Endothelial cell of umbilical vein (primary cell): ENCODE measurements at regions not wholly inside any gene's neighbourhood (a gene's known extent, or its start where the extent isn't known, plus 50 kb on each side); places are given as distances from the start of the nearest gene placed in this dataset.

Experiments
- BruUV-seq: library from RNA; stranded (reverse); fragments of 400-500 nt; replicated peaks from 2 replicates; lab custom pipeline; 2021; lab: Mats Ljungman, UMichigan
- CTCF ChIA-PET: fragments of 300-600, 350-600 bp; sonication (Branson Sonifier 250); formaldehyde crosslinking; loops from one replicate; lab custom pipeline; 2021; ENCODE audit warnings: antibody characterized with exemption, inconsistent platforms; lab: Charles Lee
- POLR2A ChIA-PET: fragments of 300-600, 350-600 bp; sonication (Branson Sonifier 250); formaldehyde crosslinking; loops from one replicate; lab custom pipeline; 2021; ENCODE audit warnings: antibody characterized with exemption, inconsistent platforms; lab: Charles Lee
- DNase-seq: peaks from one replicate; pipeline ENCODE4 v3.0.0-alpha.2; 2011; ENCODE audit warnings: low read depth, low spot score
- FAIRE-seq: peaks from 2 replicates; lab custom pipeline; 2011; peaks lifted over from hg19 to GRCh38; lab: Jason Lieb, UNC
- H2AFZ ChIP-seq: 2 replicates; pipeline ENCODE4 v1.6.0; 2012; ENCODE audit warnings: low read depth, low read length, control low read depth, inconsistent platforms
- H3K27ac ChIP-seq: 2 replicates; pipeline ENCODE4 v1.5.1; 2011; ENCODE audit warnings: low read depth, mild to moderate bottlenecking, control low read depth, low read length, moderate library complexity; ENCODE audit not compliant: insufficient read depth
- H3K27me3 ChIP-seq, 2 experiments: 2 replicates each; pipeline versions ENCODE4 v1.6.0 to v1.6.1; 2011; ENCODE audit warnings: low read length in 2 of 2, mixed read lengths in 1 of 2; ENCODE audit not compliant: control insufficient read depth in 2 of 2, insufficient read depth in 2 of 2
- H3K36me3 ChIP-seq, 2 experiments: 2 replicates in 1 of 2; 3 replicates in 1 of 2; pipeline ENCODE4 v1.5.1; 2011; ENCODE audit warnings: low read length in 2 of 2, mild to moderate bottlenecking in 1 of 2, moderate library complexity in 1 of 2; ENCODE audit not compliant: control insufficient read depth in 2 of 2, insufficient read depth in 2 of 2; ENCODE audit errors: extremely low read depth in 1 of 2
- H3K4me1 ChIP-seq: 3 replicates; pipeline ENCODE4 v1.5.1; 2011; ENCODE audit warnings: mild to moderate bottlenecking, low read length; ENCODE audit not compliant: control insufficient read depth, insufficient read depth; ENCODE audit errors: extremely low read depth
- H3K4me2 ChIP-seq: 2 replicates; pipeline ENCODE4 v1.6.1; 2011; ENCODE audit warnings: low read length, control low read depth, mixed read lengths; ENCODE audit not compliant: insufficient read depth
- H3K4me3 ChIP-seq, 3 experiments: fragments of 200-600 bp in 1 of 3; sonication (generic), shearing (Covaris generic) in 1 of 3; replicated peaks in 1 of 3; 2 replicates each; pipeline ENCODE4 v1.5.1; 2011 to 2016; ENCODE audit warnings: control low read depth in 3 of 3, low read length in 3 of 3, mild to moderate bottlenecking in 2 of 3, inconsistent platforms in 1 of 3, low read depth in 1 of 3, moderate library complexity in 1 of 3; ENCODE audit not compliant: insufficient read depth in 1 of 3
- H3K79me2 ChIP-seq: 2 replicates; pipeline ENCODE4 v1.6.0; 2012; ENCODE audit warnings: low read length, inconsistent platforms; ENCODE audit not compliant: control insufficient read depth, insufficient read depth
- H3K9ac ChIP-seq: replicated peaks from 2 replicates; pipeline ENCODE3; 2011; ENCODE audit warnings: low read length, control low read depth; ENCODE audit not compliant: insufficient read depth; ENCODE audit errors: extremely low read depth
- H3K9me1 ChIP-seq: replicated peaks from 3 replicates; pipeline ENCODE4 v1.6.0; 2011; ENCODE audit warnings: mild to moderate bottlenecking, low read length; ENCODE audit not compliant: control insufficient read depth, insufficient read depth; ENCODE audit errors: extremely low read depth
- H3K9me3 ChIP-seq: replicated peaks from 2 replicates; pipeline ENCODE4 v1.5.1; 2012; ENCODE audit warnings: low read length, inconsistent platforms; ENCODE audit not compliant: control insufficient read depth, insufficient read depth
- H4K20me1 ChIP-seq: replicated peaks from 2 replicates; pipeline ENCODE3; 2011; ENCODE audit warnings: mild to moderate bottlenecking, low read length; ENCODE audit not compliant: control insufficient read depth, insufficient read depth; ENCODE audit errors: extremely low read depth
- CTCF ChIP-seq, 2 donors: IDR thresholded peaks; 1 replicate in 1 of 2; 2 replicates in 1 of 2; pipeline ENCODE4 v1.5.1; 2011; ENCODE audit warnings: low read length in 2 of 2, mild to moderate bottlenecking in 2 of 2, moderate library complexity in 2 of 2, control low read depth in 1 of 2, inconsistent platforms in 1 of 2, low read depth in 1 of 2; ENCODE audit not compliant: insufficient read depth in 1 of 2; ENCODE audit errors: extremely low read depth in 1 of 2
- EZH2 ChIP-seq: IDR thresholded peaks from 2 replicates; pipeline ENCODE4 v1.6.1; 2012; ENCODE audit warnings: borderline replicate concordance, low read depth, mild to moderate bottlenecking, moderate library complexity, low read length, inconsistent platforms; ENCODE audit not compliant: severe bottlenecking
- FOS ChIP-seq: IDR thresholded peaks from 2 replicates; pipeline ENCODE4 v1.6.1; 2011; ENCODE audit warnings: mild to moderate bottlenecking, low read length, moderate library complexity, borderline replicate concordance; ENCODE audit not compliant: insufficient read depth
- GATA2 ChIP-seq: IDR thresholded peaks from 2 replicates; pipeline ENCODE4 v1.7.0; 2011; ENCODE audit warnings: low read depth, mild to moderate bottlenecking, moderate library complexity, mixed read lengths, low read length; ENCODE audit not compliant: insufficient read length, insufficient read depth
- JUN ChIP-seq: IDR thresholded peaks from 2 replicates; pipeline ENCODE4 v1.6.1; 2011; ENCODE audit warnings: borderline replicate concordance, low read depth; ENCODE audit not compliant: insufficient read length, insufficient read depth
- MAX ChIP-seq: IDR thresholded peaks from 2 replicates; pipeline ENCODE4 v1.6.1; 2011; ENCODE audit not compliant: insufficient read depth, insufficient read length
- MYC ChIP-seq: IDR thresholded peaks from one replicate; pipeline ENCODE4 v1.6.1; 2011; ENCODE audit warnings: mild to moderate bottlenecking, low read depth, low read length
- POLR2A ChIP-seq: IDR thresholded peaks from 2 replicates; pipeline ENCODE4 v1.6.1; 2012; ENCODE audit warnings: low read depth, mild to moderate bottlenecking, control low read depth, low read length
- POLR2AphosphoS5 ChIP-seq: IDR thresholded peaks from 2 replicates; pipeline ENCODE4 v1.6.1; 2012; ENCODE audit warnings: low read depth, mild to moderate bottlenecking, control low read depth, low read length, moderate library complexity; ENCODE audit not compliant: insufficient read depth
- dilution Hi-C: fragments of 300-500 bp; cut with MboI; formaldehyde crosslinking; loops from one replicate; pipeline ENCODE4 v1.15.0; 2019; ENCODE audit warnings: low sequenced_read_pairs; ENCODE audit not compliant: extremely low pct_ligation_motif_present
- intact Hi-C: fragments of 100-400 bp; cut with micrococcal nuclease; formaldehyde crosslinking; loops from one replicate; pipeline ENCODE4 v1.10.0; 2022

- H3K27me3 ChIP-seq, result no peaks in the 10 kb centered on the region
- H3K9me3 ChIP-seq, result no peaks in the 10 kb centered on the region
- no peak overlapping the region for H3K4me3 ChIP-seq
- TF ChIP-seq GATA2, result no peak
- TF ChIP-seq MAX, result no peak
- TF ChIP-seq POLR2A, result no peak
- no peak for TF ChIP-seq CTCF (IDR thresholded peaks at IDR 0.05; ENCODE audit: extremely low read depth in 1 of 2, insufficient read depth in 1 of 2, low read depth in 1 of 2, low read length in 2 of 2)
- no peak for TF ChIP-seq JUN
- TF ChIP-seq MYC, result no peak
- TF ChIP-seq FOS, result no peak
- TF ChIP-seq EZH2, result no peak
- TF ChIP-seq POLR2AphosphoS5, result no peak
- no peaks in the 10 kb centered on the region for H3K4me1 ChIP-seq
- no peak overlapping the region for H3K4me2 ChIP-seq
- dilution Hi-C loops, result no loop called here
- H3K9ac ChIP-seq, result no peak overlapping the region
- H2AFZ ChIP-seq, result no peak overlapping the region
- H3K36me3 ChIP-seq, result no peaks in the 10 kb centered on the region
- no peak overlapping the region for H3K27ac ChIP-seq
- H3K9me1 ChIP-seq, result no peaks in the 10 kb centered on the region
- FAIRE-seq (no peak), DNase-seq (no peak)
- no TSS peak for BruUV-seq
- ChIA-PET CTCF (no interaction called here), POLR2A (no interaction called here)
- H4K20me1 ChIP-seq, result no peaks in the 10 kb centered on the region
- no peaks in the 10 kb centered on the region for H3K79me2 ChIP-seq
- intact Hi-C loops, result no loop called here
Measured at GRCh38 chr1:187481581-187482148, 652.9 kb downstream of the PLA2G4A start.
